Liver (tissue), 3 donors: ENCODE measurements at regions not wholly inside any gene's neighbourhood (a gene's known extent, or its start where the extent isn't known, plus 50 kb on each side); places are given as distances from the start of the nearest gene placed in this dataset.

ENCODE experiments used
- ATF3 ChIP-seq: IDR thresholded peaks from 2 replicates; pipeline ENCODE4 v1.6.1; 2016; ENCODE audit warnings: antibody characterized with exemption
- MAX ChIP-seq: IDR thresholded peaks from 2 replicates; pipeline ENCODE4 v1.6.1; 2016; ENCODE audit warnings: antibody characterized with exemption
- NR2F2 ChIP-seq: IDR thresholded peaks from 2 replicates; pipeline ENCODE4 v1.6.1; 2016; ENCODE audit warnings: antibody characterized with exemption
- RXRA ChIP-seq, 2 donors: IDR thresholded peaks; 2 replicates each; pipeline ENCODE4 v1.6.1; 2017 to 2018; ENCODE audit warnings: antibody characterized with exemption in 2 of 2, mild to moderate bottlenecking in 1 of 2
- SP1 ChIP-seq: IDR thresholded peaks from 2 replicates; pipeline ENCODE4 v1.6.1; 2018; ENCODE audit warnings: antibody characterized with exemption, mild to moderate bottlenecking
- YY1 ChIP-seq: IDR thresholded peaks from 2 replicates; pipeline ENCODE4 v1.6.1; 2016; ENCODE audit warnings: antibody characterized with exemption, mild to moderate bottlenecking
- TF ChIP-seq, protein P1 (sequence below): fragments of 150-350 bp; IDR thresholded peaks from 2 replicates; pipeline ENCODE4 v1.5.1; 2017; ENCODE audit warnings: improper control_type of control experiment, low read depth, low read length; ENCODE audit not compliant: missing input control
- donor health status: healthy.
- donor health status: healthy.

- no peak for TF ChIP-seq YY1
- TF ChIP-seq SP1 = no peak
- no peak for TF ChIP-seq MAX
- no peak for TF ChIP-seq ATF3
- TF ChIP-seq, protein P1, sequence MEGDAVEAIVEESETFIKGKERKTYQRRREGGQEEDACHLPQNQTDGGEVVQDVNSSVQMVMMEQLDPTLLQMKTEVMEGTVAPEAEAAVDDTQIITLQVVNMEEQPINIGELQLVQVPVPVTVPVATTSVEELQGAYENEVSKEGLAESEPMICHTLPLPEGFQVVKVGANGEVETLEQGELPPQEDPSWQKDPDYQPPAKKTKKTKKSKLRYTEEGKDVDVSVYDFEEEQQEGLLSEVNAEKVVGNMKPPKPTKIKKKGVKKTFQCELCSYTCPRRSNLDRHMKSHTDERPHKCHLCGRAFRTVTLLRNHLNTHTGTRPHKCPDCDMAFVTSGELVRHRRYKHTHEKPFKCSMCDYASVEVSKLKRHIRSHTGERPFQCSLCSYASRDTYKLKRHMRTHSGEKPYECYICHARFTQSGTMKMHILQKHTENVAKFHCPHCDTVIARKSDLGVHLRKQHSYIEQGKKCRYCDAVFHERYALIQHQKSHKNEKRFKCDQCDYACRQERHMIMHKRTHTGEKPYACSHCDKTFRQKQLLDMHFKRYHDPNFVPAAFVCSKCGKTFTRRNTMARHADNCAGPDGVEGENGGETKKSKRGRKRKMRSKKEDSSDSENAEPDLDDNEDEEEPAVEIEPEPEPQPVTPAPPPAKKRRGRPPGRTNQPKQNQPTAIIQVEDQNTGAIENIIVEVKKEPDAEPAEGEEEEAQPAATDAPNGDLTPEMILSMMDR = no peak
- TF ChIP-seq NR2F2 = no peak
- no peak for TF ChIP-seq RXRA (IDR thresholded peaks at IDR 0.05)
Observed at GRCh38 chr5:145118611-145119010, 716.5 kb downstream of the PRELID2 start.
